Activated CD4-positive, alpha-beta T cell treated with anti-CD3 and anti-CD28 coated beads, Interleukin-2, Interleukin-4, amounts not matched to agents 100 ng/mL and 50 ng/mL, durations not matched to agents 16 hours and 8 hours (primary cell): ENCODE measurements at regions not wholly inside any gene's neighbourhood (a gene's known extent, or its start where the extent isn't known, plus 50 kb on each side); places are given as distances from the start of the nearest gene placed in this dataset.
"Not testable (repeated sequence)": the region's sequence is repeated elsewhere in the genome, so short reads cannot be mapped to it uniquely, and the experiment has no call there.

Source experiments
- DNase-seq: peaks from one replicate; pipeline ENCODE4 v3.0.0-alpha.2; 2020; ENCODE audit warnings: low spot score

DNA sequence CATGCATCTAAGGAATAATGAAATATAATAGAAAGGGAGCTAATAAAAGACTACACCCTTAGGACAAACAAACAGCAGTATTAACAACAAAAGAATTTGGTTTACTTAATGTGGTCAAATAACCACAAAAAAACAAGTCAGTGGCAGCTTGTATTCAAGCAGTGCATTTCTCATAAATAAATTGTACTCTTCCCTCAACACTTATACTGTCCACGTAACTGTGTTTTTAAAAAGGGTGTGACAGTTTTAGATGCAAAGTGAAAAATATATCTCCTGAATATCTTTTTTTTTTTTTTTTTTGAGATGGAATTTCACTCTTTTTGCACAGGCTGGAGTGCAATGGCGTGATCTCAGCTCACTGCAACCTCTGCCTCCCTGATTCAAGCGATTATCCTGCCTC, 698.2 kb upstream of the CADM2 start:
- no peak for DNase-seq

DNA sequence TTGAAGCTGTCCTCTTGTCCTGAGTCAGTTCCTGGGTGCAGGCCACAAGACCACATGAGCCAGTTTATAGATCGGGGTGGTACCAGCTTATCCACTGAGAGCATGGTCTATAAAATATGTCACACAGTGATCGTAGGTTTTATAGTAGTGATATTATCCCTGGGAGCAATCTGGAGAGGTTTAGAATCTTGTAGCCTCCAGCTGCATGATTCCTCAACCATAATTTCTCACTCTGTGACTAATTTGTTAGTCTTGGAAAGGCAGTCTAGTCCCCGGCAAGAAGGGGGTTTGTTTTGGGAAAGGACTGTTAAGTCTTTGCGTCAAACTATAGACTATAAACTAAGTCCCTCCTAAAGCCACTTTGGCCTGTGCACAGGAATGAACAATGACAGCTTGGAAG, 693.0 kb upstream of the CADM2 start:
- DNase-seq, result no peak

- no peak for DNase-seq
Measured at GRCh38 chr3:84275532-84275931, 683.3 kb upstream of the CADM2 start.

- no peak for DNase-seq
Measured at GRCh38 chr3:84277562-84278224, 681.1 kb upstream of the CADM2 start.

DNA sequence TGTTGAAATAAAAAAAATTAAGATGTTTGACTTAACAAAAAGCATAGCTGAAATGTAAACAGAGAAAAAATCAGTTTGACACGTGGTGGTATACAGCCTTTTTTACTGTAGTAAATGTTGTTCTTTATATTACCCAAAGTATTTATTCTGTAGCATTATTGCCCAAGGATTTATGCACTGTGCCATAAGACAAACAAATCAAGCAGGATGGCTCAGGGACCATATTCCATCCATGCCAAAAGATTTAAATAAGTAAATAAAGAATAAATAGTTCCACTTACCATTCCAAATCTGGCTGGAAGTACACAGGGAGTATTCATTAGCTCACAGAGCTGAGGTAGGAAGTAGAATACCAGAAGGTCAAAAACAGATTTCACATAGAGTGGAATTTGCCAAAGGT, 666.7 kb upstream of the CADM2 start:
- DNase-seq, result no peak

DNA sequence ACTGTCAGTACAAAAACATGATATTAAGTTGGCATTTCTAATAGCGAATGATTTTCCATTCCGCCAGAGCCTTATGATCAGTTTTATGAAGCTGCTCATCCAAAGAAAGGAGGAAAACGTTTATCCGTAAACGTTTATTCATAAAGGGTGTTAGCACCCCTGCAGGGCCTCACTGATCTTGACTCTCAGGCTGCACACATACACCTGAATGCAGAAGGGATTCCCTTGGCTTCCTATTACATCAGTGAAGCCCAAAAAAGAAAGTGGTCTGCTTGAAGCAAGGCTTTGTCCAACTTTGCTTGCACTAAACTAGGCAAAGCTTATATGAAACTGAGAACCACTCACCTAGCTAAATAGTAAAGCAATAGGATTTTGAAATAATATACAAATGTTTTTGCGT, 659.5 kb upstream of the CADM2 start:
- DNase-seq, result no peak

DNA sequence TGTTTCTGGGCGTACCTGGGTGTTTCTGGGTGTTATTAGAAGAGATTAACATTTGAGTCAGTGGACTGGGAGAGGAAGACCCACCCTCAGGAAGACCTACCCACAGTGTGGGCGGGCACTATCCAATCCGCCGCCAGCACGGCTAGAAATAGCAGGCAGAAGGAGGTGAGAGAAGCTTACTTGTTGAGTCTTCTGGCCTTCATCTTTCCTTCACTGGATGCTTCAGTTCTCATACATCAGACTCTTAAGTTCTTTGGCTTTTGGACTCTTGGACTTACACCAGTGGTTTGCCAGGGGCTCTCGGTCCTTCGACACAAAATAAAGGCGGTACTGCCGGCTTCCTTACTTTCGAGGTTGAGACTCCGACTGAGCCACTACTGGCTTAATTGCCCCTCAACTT, 654.6 kb upstream of the CADM2 start:
- DNase-seq, result no peak

- no peak for DNase-seq
Measured at GRCh38 chr3:84307339-84307738, 651.5 kb upstream of the CADM2 start.

DNA sequence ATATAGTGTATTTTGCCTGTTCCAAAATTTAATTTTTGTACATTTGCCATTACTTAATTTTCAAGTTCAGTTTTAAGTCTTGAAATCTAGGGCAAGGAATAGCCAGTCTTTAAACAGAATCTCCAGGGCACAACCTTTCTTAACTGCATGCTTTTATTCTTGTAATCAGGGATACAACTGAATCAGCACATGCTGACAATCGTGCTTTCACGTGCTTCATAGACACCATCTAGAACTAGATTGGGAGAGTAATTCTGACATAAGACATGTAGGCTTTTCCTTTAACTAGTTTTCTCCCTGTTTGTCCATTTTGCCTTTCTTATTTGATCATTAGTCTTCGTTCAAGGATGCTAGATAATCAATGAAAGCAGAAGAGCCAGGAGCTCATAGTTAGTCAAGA, 650.4 kb upstream of the CADM2 start:
- DNase-seq, result no peak

DNA sequence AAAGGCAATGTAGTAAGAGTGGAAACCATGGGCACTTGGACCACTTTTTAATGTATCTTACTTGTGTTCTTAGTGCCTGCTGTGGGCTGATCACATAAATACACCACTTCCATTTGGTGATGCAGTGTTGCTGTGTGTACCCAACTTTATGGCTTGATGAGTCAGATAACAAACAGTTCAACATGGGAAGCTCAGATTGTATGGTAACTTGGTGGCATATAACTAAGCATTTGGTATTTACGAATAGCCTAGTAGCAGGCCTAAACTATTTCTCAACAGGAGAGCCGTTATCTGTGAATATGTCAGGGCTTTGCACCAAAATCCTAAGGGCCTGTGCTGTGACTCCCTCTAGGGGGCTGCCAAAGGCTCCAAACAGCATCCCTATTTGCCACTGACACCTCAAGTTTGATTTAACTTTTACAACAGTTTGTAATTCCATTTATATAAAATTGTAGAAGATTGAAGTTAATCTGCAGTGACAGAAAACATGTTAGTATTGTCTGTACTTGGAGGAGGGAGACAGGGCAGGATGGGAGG, 640.4 kb upstream of the CADM2 start:
- DNase-seq, result no peak

GRCh38 chr3:84365563-84366278, 593.1 kb upstream of the CADM2 start:
- not testable (repeated sequence) for DNase-seq
